Adrenal gland (tissue), 5 donors: ENCODE measurements at regions not wholly inside any gene's neighbourhood (a gene's known extent, or its start where the extent isn't known, plus 50 kb on each side); places are given as distances from the start of the nearest gene placed in this dataset.

Source experiments
- CTCF ChIP-seq, 6 experiments: fragments of 450-650 bp in 4 of 6; fragments of 200-600 bp in 2 of 6; sonication (generic) in 1 of 6; IDR thresholded peaks; 1 replicate in 5 of 6; 2 replicates in 1 of 6; pipeline versions ENCODE4 v1.5.1 to v1.8.0; 2016 to 2021; ENCODE audit warnings: antibody characterized with exemption in 6 of 6, mild to moderate bottlenecking in 2 of 6, moderate library complexity in 1 of 6
- POLR2A ChIP-seq, 2 donors: fragments of 450-650 bp; IDR thresholded peaks; one replicate each; pipeline ENCODE4 v1.6.1; 2017; ENCODE audit warnings: antibody characterized with exemption in 2 of 2, mild to moderate bottlenecking in 2 of 2, moderate library complexity in 1 of 2
- donor health status: DM: no; HTN: no; CAD: no.

- TF ChIP-seq CTCF (IDR thresholded peaks at IDR 0.05) (no peak), POLR2A (IDR thresholded peaks at IDR 0.05) (no peak)
These were observed 391.8 kb downstream of the SAMD5 start for GRCh38 chr6:147900247-147900830.
